GM21717 (cell line): ENCODE measurements at regions not wholly inside any gene's neighbourhood (a gene's known extent, or its start where the extent isn't known, plus 50 kb on each side); places are given as distances from the start of the nearest gene placed in this dataset.

Experiments
- ATAC-seq: cut with Tn5 transposase; IDR thresholded peaks from one replicate; pipeline ENCODE4 v1.9.1; 2021; ENCODE audit warnings: mild to moderate bottlenecking, moderate library complexity; ENCODE audit not compliant: unreplicated experiment

DNA sequence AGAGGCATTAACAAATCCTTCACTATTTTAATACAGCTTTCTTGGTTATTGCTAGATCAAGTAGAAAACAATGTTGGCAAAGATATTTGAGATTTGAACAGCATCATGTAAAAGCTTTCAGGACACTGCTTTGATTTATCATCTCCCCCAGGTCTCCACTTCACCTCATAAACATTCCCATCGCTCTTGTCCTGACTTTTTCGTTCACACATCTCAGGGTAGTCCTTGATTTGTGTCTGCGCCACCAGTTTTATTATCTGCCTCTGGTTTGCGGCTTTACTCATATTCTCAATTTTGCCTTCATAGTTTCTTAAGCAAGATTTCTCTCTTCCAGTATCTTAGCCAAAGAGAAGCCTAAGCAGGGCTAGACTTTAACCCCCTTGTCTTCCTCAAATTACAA is 63.5 kb upstream of the ROR1 start:
- ATAC-seq: no peak

DNA sequence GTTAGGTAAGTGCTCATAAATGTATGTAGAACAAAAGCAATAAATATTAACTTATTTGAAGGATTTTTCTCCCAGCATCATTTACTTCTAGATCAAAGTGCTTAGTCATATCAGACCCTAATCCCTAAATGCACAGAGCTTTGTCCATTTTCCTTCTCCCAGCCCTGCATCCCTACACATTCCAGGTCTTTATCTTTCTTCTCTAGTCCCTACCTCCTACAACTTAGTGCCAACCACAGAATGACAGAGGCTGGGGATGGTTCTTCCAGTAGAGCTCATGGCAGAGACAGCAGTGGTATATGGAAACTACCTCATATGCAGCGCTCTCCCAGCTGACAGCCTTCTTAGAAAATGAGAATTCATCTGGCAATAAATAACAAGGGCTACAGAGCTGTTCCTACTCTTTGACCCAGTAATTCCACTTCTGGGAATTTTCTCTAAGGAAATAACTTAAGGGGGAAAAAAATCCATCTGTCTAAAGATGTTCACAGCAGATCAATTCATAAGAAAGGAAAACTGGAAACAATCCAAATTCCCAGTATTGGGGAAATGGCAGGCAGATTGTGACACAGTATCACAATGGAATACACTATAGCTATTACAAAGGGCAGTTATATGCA is 62.9 kb upstream of the ROR1 start:
- ATAC-seq: no peak

DNA sequence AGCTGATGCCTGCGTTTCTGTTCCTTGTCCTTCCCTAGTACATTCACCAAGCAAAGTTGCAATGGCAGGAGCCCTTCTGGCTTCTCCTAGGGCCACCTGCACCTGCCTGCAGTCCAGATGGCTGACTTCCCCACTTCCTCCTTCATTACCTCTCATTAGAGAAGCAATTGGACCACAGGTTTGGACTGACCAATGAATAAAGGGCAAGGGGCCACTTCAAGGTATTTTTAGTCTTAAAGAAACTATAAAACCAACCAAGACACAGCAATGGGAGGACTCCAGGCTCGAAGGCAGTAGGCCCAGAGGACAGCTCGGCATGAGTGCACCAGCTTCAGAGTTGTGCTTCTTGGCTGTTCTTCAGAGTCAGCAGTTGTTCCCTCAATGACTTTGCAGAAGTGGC is 60.8 kb upstream of the ROR1 start:
- ATAC-seq: no peak

DNA sequence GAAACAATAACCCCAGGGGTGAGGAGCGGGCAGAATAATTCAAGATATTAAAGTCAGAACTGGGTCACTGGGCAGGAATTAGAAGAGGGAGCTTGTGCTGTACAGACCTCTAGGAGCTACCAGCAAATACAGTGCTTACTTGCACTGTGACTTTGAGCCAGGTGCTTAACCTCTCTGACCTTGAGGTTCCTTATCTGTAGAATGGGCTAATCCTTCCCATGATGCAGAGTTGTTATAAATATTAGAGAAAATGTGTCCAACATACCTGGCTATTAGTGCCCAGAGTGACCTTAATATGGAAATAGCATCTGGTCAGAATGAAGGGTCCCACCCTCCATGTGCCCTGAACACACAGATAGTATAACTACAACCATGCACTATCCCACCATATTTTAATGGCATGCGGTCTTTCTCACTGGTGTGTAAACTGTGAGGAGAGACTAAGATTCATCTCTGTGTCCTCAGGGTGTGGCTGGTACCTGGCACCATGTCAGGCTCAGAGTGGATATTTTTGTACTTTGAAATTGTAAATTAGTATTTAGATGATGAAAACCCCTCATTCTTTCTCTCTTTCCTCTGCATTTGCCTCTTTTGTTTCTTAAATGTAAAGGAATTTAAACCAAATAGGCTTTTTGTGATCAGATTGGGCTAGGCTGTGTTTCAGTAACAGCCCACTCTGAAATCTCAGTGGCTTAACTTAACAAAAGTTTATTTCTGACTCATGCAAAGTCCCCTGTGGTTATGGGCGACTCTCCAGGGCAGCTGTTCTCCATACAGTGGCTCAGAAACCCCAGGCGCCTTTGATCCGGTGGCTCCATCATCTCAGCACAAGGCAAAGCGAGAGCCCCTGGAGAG is 60.0 kb upstream of the ROR1 start:
- peak; percentile 70 for ATAC-seq

DNA sequence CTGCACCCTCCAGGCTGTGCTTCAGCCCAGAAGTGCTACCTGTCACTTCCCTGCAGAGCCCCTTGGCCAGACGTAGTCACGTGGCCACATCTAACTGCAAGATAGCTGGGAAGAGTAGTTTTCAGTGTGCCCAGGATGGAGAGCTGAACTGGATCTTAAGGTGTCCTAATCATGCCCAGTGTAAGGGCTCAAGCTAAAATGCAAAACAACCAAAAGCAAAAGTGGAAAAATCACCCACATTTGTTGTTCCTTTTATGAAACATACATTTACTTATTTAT is 59.4 kb upstream of the ROR1 start:
- ATAC-seq: no peak

DNA sequence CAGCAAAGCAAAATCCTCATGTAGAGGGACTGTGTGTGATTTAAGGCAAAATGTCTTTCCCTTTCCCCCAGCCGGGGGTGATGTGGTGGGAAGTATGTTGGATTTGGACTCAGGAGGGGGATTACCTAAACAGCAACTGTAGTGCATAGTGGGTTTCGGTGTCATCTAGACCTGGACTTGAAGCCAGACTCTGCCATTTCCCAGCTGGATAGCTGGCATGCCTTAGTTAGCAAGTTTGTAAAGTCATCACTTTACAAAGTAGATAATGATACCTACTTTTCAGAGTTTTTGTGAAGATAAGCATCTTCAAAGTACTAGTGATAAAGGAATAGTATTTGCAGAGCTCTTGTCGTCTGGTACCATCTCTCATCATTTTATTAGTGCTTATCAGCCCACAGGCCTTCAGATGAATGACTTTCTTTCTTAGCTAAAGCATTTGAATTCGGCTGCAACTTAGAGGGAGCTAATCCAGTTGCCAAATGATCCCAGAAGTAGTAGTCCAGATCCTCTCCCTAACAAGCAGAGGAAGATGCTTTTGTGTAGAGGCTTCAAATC is 56.2 kb upstream of the ROR1 start:
- no peak for ATAC-seq

DNA sequence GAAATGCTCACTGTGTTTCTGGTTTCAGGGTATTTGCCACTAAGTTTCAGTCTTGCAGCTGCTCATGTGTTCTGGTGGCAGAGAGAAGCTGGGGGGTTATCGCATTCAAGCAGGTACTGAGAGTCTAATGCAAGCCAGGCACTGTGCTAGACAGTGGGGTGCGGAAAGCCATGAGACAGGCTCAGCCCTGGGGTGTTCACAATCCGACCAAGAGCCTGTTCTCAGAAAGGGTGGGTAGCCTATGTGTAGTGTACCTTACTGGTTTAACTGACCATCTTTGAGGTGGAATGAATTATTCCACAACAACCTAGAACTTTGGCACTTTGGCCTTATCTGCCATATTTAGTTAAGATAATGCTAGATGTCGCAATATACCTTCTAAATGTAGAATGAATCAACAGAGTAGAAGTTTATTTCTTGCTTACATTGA is 55.3 kb upstream of the ROR1 start:
- no peak for ATAC-seq

DNA sequence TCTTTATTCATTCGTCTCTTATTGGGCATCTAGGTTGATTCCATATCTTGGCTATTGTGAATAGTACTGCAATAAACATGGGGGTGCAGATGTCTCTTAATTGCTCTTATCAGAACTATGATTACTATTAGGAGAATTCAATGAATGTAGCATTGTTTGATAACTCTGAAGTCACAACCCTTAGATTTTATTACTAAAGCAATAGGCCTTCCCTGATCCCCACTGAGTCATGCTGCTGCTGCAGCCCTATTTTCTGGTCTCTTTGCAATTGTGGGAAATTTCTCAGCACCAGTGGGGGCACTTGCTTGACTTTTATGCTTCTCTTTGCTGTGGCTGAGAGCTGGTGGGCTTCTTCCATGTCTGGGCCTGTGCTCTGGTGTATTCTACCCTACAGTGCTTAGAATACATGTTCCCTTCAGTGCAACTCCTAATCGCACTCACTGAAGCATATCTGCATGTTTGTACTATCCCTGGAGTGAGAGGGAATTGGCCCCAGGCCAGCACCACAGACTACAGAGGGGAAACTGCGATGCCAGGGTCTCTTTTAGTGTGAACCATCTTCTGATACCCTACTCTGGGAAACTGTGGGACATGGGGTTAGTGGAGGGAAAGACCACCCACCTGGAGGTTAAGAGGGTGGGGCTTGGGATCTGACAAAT is 52.2 kb upstream of the ROR1 start:
- no peak for ATAC-seq

DNA sequence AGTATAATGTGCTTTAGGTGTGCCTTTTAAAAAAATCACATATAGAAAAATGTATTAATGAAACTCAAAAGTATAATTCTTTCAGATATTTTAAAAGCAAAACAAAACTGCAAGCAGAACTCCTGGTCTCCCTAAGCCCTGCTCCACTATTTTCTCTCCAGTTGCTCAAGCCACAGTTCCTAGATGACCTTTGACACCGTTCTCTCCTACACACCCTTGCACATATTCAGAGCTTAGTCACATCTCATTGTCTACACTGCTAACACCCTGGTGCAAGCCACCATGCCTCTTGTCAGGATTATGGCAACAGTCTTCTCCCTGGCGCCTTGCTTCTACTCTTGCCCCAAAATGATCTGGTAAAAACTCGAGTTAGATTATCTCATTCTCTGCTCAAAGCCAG is 50.2 kb upstream of the ROR1 start:
- no peak for ATAC-seq
